HL-60 (cell line): ENCODE measurements at regions not wholly inside any gene's neighbourhood (a gene's known extent, or its start where the extent isn't known, plus 50 kb on each side); places are given as distances from the start of the nearest gene placed in this dataset.

ENCODE experiments used
- DNase-seq, 2 experiments: peaks; one replicate each; pipeline ENCODE4 v3.0.0-alpha.2; 2010 to 2020; ENCODE audit warnings: low read depth in 1 of 2, low spot score in 1 of 2
- H3K27ac ChIP-seq: fragments of 250-450 bp; sonication (Bioruptor Pico); replicated peaks from 2 replicates; pipeline ENCODE4 v1.5.1; 2020; ENCODE audit warnings: mild to moderate bottlenecking, moderate library complexity
- H3K27me3 ChIP-seq: fragments of 250-450 bp; sonication (Bioruptor Pico); 2 replicates; pipeline ENCODE4 v1.5.1; 2021; ENCODE audit warnings: mild to moderate bottlenecking, moderate library complexity; ENCODE audit not compliant: insufficient read depth, poor library complexity, severe bottlenecking
- H3K4me3 ChIP-seq: replicated peaks from 2 replicates; pipeline ENCODE4 v1.5.1; 2011; ENCODE audit warnings: mild to moderate bottlenecking, control low read depth, low read length; ENCODE audit not compliant: insufficient read depth
- GABPA ChIP-seq: IDR thresholded peaks from 2 replicates; pipeline ENCODE4 v1.6.1; 2012; ENCODE audit warnings: low read depth
- POLR2AphosphoS5 ChIP-seq: IDR thresholded peaks from 2 replicates; pipeline ENCODE4 v1.6.1; 2012; ENCODE audit warnings: low read depth
- SPI1 ChIP-seq: IDR thresholded peaks from 2 replicates; pipeline ENCODE4 v1.6.1; 2012; ENCODE audit warnings: low read depth, mild to moderate bottlenecking, borderline replicate concordance
- TF ChIP-seq, protein P1 (sequence below): IDR thresholded peaks from 2 replicates; pipeline ENCODE4 v1.6.1; 2012; ENCODE audit warnings: low read depth; ENCODE audit not compliant: insufficient replicate concordance
- TF ChIP-seq, protein P2 (sequence below): IDR thresholded peaks from one replicate; pipeline ENCODE4 v1.5.1; 2011; ENCODE audit warnings: low read length, control low read depth, inconsistent platforms; ENCODE audit not compliant: insufficient read depth

DNA sequence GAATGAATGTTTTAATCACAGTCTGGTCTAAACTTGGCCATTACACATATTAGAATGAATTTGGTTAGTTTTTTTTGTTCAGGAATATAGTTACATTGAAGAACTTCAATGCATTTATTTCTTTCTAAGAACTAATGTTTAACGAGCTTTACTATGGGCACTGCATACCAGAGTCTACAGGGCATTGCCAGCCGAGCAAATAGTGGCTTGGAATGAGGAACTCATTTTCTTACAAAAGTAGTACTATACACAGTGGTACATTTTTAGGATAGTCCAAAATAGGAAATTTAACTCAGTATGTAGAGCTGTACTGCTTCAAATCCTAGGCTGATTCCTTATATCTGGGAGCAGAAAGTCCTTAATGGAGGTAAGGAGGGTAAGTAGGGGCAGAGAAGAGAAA, 155.4 kb downstream of the CARTPT start:
- TF ChIP-seq, protein P1, sequence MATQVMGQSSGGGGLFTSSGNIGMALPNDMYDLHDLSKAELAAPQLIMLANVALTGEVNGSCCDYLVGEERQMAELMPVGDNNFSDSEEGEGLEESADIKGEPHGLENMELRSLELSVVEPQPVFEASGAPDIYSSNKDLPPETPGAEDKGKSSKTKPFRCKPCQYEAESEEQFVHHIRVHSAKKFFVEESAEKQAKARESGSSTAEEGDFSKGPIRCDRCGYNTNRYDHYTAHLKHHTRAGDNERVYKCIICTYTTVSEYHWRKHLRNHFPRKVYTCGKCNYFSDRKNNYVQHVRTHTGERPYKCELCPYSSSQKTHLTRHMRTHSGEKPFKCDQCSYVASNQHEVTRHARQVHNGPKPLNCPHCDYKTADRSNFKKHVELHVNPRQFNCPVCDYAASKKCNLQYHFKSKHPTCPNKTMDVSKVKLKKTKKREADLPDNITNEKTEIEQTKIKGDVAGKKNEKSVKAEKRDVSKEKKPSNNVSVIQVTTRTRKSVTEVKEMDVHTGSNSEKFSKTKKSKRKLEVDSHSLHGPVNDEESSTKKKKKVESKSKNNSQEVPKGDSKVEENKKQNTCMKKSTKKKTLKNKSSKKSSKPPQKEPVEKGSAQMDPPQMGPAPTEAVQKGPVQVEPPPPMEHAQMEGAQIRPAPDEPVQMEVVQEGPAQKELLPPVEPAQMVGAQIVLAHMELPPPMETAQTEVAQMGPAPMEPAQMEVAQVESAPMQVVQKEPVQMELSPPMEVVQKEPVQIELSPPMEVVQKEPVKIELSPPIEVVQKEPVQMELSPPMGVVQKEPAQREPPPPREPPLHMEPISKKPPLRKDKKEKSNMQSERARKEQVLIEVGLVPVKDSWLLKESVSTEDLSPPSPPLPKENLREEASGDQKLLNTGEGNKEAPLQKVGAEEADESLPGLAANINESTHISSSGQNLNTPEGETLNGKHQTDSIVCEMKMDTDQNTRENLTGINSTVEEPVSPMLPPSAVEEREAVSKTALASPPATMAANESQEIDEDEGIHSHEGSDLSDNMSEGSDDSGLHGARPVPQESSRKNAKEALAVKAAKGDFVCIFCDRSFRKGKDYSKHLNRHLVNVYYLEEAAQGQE: no peak
- TF ChIP-seq, protein P2, sequence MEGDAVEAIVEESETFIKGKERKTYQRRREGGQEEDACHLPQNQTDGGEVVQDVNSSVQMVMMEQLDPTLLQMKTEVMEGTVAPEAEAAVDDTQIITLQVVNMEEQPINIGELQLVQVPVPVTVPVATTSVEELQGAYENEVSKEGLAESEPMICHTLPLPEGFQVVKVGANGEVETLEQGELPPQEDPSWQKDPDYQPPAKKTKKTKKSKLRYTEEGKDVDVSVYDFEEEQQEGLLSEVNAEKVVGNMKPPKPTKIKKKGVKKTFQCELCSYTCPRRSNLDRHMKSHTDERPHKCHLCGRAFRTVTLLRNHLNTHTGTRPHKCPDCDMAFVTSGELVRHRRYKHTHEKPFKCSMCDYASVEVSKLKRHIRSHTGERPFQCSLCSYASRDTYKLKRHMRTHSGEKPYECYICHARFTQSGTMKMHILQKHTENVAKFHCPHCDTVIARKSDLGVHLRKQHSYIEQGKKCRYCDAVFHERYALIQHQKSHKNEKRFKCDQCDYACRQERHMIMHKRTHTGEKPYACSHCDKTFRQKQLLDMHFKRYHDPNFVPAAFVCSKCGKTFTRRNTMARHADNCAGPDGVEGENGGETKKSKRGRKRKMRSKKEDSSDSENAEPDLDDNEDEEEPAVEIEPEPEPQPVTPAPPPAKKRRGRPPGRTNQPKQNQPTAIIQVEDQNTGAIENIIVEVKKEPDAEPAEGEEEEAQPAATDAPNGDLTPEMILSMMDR: no peak
- TF ChIP-seq GABPA (no peak), POLR2AphosphoS5 (no peak), SPI1 (no peak)
- Histone ChIP-seq H3K27ac (no peak overlapping the region), H3K4me3 (no peak overlapping the region), H3K27me3 (no peaks in the 10 kb centered on the region)
- DNase-seq: no peak

DNA sequence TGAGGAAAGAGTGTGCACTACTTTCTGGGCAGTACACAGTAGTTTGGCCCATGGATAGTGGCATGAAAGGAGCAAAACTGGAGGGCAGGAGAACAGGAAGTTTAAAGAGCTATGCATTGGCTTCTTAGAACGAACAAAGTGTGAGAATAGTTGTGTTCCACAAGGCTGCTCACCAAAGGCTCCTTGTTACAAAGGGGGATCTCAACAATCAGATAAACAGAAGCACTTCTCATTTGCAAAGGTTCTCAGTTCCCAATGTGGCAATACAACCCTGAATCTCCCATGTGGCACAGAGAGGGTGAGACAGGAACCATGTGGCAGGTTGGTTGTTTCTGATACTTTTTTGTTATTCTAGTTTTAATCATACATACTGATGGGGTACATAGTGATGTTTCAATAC, 158.4 kb downstream of the CARTPT start:
- Histone ChIP-seq H3K27me3 (no peaks in the 10 kb centered on the region), H3K4me3 (no peak overlapping the region), H3K27ac (no peak overlapping the region)
- TF ChIP-seq POLR2AphosphoS5 (no peak), GABPA (no peak)
- DNase-seq: no peak

DNA sequence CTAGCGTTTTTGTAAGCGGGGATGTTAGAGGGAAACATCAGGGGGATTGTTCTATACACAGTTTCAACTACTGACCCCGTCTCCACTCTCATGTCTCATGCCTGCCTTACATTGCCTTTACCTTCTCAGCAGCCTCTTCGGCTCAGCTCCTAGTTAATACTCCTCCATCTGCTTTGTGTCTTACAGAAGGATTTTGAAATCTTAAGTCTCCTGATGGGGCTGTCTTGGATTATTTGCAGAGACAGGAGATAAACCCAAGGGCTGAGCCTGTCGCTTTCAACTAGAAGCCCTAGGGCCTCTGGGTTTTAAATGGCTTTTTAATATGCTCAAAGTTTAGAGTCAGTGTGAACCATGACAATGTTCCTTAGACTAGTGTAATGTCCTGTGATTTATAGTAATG, 161.5 kb downstream of the CARTPT start:
- Histone ChIP-seq H3K27me3 (no peaks in the 10 kb centered on the region), H3K27ac (no peak overlapping the region), H3K4me3 (no peak overlapping the region)
- no peak for DNase-seq
- TF ChIP-seq, protein P2: no peak
- no peak for TF ChIP-seq POLR2AphosphoS5
- TF ChIP-seq GABPA: no peak
- TF ChIP-seq, protein P1: no peak
- TF ChIP-seq SPI1: no peak

DNA sequence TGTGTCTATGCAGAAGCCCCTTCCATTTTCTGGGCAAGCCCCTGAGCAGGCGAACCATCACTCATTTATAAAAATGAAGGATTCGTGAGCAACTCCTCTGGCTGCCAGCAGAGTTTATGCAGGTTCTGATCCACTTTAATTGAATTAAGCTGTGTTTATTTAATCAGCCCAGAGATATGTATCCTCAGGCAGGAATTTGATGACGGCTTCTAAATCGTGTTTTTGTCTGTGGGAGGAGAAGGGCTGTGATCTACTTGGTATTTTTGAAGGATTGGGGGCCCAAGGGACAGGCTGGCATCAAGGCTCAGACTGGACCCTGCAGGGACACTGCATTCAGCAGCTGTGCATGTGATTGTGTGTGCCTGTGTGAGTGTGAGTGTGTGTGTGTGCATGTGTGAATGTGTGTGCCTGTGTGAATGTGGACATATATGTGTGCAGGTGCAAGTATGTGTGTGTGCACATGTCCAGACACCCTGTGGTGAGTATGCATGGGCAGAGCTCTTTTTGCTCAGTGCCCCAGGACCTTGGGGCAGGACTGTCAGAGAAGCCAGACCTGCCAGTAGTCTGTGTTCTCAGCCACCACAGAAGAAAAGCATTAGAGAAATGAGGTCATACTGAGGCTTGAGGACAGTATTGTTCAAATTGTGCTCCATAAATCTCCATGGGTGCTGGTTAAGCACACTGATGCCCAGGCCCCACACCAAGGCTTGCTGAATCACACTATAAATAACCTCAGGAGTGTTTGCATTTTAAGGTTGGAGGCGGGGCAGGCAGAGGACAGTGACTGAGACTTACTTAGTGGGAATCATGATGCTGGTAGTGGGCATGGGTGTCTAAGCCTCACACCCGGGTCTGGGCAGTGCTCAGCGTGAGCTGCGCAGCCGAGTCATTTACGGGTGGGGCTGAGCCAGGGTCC, 164.0 kb downstream of the CARTPT start:
- H3K27me3 ChIP-seq: no peaks in the 10 kb centered on the region
- TF ChIP-seq POLR2AphosphoS5 (no peak), SPI1 (no peak), GABPA (no peak)
- TF ChIP-seq, protein P1: no peak
- TF ChIP-seq, protein P2: no peak
- no peak overlapping the region for H3K27ac ChIP-seq
- DNase-seq: no peak
- no peak overlapping the region for H3K4me3 ChIP-seq
